ENCODE measurements at regions not wholly inside any gene's neighbourhood (a gene's known extent, or its start where the extent isn't known, plus 50 kb on each side); places are given as distances from the start of the nearest gene placed in this dataset.
A peak's percentile ranks its signal among the peaks of the same experiment; 100 is the strongest.
"Not testable (repeated sequence)": the region's sequence is repeated elsewhere in the genome, so short reads cannot be mapped to it uniquely, and the experiment has no call there.

- no peak for DNase-seq (ENCODE audit: low read depth)
- no peak overlapping the region for H3K4me3 ChIP-seq (ENCODE audit: low read depth, low read length)
- no peak for TF ChIP-seq CTCF (conservative IDR thresholded peaks at IDR 0.05; ENCODE audit: low read depth, low read length)
Observed at GRCh38 chr4:25504932-25505636, 128.0 kb downstream of the ANAPC4 start.

- DNase-seq (ENCODE audit: low read depth) = no peak
- no peak for TF ChIP-seq CTCF (conservative IDR thresholded peaks at IDR 0.05; ENCODE audit: low read depth, low read length)
- no peak overlapping the region for H3K4me3 ChIP-seq (ENCODE audit: low read depth, low read length)
Observed at GRCh38 chr4:25505637-25505991, 128.6 kb downstream of the ANAPC4 start.

- no peak overlapping the region for H3K4me3 ChIP-seq (ENCODE audit: low read depth, low read length)
- no peak for TF ChIP-seq CTCF (conservative IDR thresholded peaks at IDR 0.05; ENCODE audit: low read depth, low read length)
- no peak for DNase-seq (ENCODE audit: low read depth)
Observed at GRCh38 chr4:25506032-25506571, 129.0 kb downstream of the ANAPC4 start.

- H3K4me3 ChIP-seq (ENCODE audit: low read depth, low read length) = no peak overlapping the region
- TF ChIP-seq CTCF (conservative IDR thresholded peaks at IDR 0.05; ENCODE audit: low read depth, low read length) = no peak
- no peak for DNase-seq (ENCODE audit: low read depth)
Observed at GRCh38 chr4:25509646-25510045, 132.6 kb downstream of the ANAPC4 start.

GRCh38 chr4:25511823-25512222 lies 134.8 kb downstream of the ANAPC4 start:
- DNase-seq (ENCODE audit: low read depth); H3K4me3 ChIP-seq (ENCODE audit: low read depth, low read length): not testable (repeated sequence)

- TF ChIP-seq CTCF (conservative IDR thresholded peaks at IDR 0.05; ENCODE audit: low read depth, low read length) = no peak
- DNase-seq (ENCODE audit: low read depth) = no peak
- no peak overlapping the region for H3K4me3 ChIP-seq (ENCODE audit: low read depth, low read length)
Observed at GRCh38 chr4:25513814-25514213, 136.8 kb downstream of the ANAPC4 start.

- H3K4me3 ChIP-seq (ENCODE audit: low read depth, low read length) = no peak overlapping the region
- peak; percentile 61 for DNase-seq (ENCODE audit: low read depth)
- no peak for TF ChIP-seq CTCF (conservative IDR thresholded peaks at IDR 0.05; ENCODE audit: low read depth, low read length)
Observed at GRCh38 chr4:25523405-25523804, 132.2 kb upstream of the SLC34A2 start.
